HCT116 (cell line): ENCODE measurements at regions not wholly inside any gene's neighbourhood (a gene's known extent, or its start where the extent isn't known, plus 50 kb on each side); places are given as distances from the start of the nearest gene placed in this dataset.

Experiments
- ATF3 ChIP-seq: IDR thresholded peaks from 2 replicates; pipeline ENCODE4 v1.6.1; 2012
- CBX3 ChIP-seq: IDR thresholded peaks from 2 replicates; pipeline ENCODE4 v1.6.1; 2012; ENCODE audit warnings: low read depth
- CEBPB ChIP-seq: IDR thresholded peaks from 2 replicates; pipeline ENCODE4 v1.6.1; 2012; ENCODE audit warnings: low read depth
- EGR1 ChIP-seq: IDR thresholded peaks from 2 replicates; pipeline ENCODE4 v1.6.1; 2012; ENCODE audit warnings: low read depth
- EZH2phosphoT487 ChIP-seq: fragments of 200-600 bp; IDR thresholded peaks from 2 replicates; pipeline ENCODE4 v1.6.1; 2018; ENCODE audit warnings: antibody characterized with exemption, borderline replicate concordance
- POLR2AphosphoS5 ChIP-seq: IDR thresholded peaks from 2 replicates; pipeline ENCODE4 v1.6.1; 2011; ENCODE audit warnings: mild to moderate bottlenecking, low read depth, low read length, moderate library complexity
- RAD21 ChIP-seq: IDR thresholded peaks from 2 replicates; pipeline ENCODE4 v1.6.1; 2012; ENCODE audit warnings: low read depth, mild to moderate bottlenecking
- REST ChIP-seq: IDR thresholded peaks from 2 replicates; pipeline ENCODE4 v1.6.1; 2012; ENCODE audit warnings: low read depth
- SIN3A ChIP-seq: IDR thresholded peaks from 2 replicates; pipeline ENCODE4 v1.6.1; 2012; ENCODE audit warnings: low read depth
- YY1 ChIP-seq: IDR thresholded peaks from 2 replicates; pipeline ENCODE4 v1.6.1; 2011; ENCODE audit warnings: low read length, low read depth, moderate library complexity, mild to moderate bottlenecking; ENCODE audit not compliant: insufficient replicate concordance; ENCODE audit errors: extremely low read depth
- ZNF274 ChIP-seq: fragments of 200-500 bp; sonication (Bioruptor generic); IDR thresholded peaks from 2 replicates; pipeline ENCODE4 v1.6.1; 2014; ENCODE audit warnings: mild to moderate bottlenecking, low read depth, low read length, inconsistent platforms
- TF ChIP-seq, protein P1 (sequence below), 3 experiments: fragments of 200-600 bp in 1 of 3; sonication (generic) in 1 of 3; IDR thresholded peaks in 2 of 3; conservative IDR thresholded peaks in 1 of 3; 2 replicates each; pipeline ENCODE4 v1.5.1; 2012 to 2017; ENCODE audit warnings: low read depth in 2 of 3, low read length in 2 of 3, antibody characterized with exemption in 1 of 3, borderline replicate concordance in 1 of 3, control low read depth in 1 of 3, mild to moderate bottlenecking in 1 of 3, mixed read lengths in 1 of 3, mixed run types in 1 of 3, moderate library complexity in 1 of 3; ENCODE audit not compliant: insufficient read depth in 1 of 3
- TF ChIP-seq, protein P2 (sequence below): IDR thresholded peaks from 2 replicates; pipeline ENCODE4 v1.6.1; 2012

- TF ChIP-seq, protein P1, sequence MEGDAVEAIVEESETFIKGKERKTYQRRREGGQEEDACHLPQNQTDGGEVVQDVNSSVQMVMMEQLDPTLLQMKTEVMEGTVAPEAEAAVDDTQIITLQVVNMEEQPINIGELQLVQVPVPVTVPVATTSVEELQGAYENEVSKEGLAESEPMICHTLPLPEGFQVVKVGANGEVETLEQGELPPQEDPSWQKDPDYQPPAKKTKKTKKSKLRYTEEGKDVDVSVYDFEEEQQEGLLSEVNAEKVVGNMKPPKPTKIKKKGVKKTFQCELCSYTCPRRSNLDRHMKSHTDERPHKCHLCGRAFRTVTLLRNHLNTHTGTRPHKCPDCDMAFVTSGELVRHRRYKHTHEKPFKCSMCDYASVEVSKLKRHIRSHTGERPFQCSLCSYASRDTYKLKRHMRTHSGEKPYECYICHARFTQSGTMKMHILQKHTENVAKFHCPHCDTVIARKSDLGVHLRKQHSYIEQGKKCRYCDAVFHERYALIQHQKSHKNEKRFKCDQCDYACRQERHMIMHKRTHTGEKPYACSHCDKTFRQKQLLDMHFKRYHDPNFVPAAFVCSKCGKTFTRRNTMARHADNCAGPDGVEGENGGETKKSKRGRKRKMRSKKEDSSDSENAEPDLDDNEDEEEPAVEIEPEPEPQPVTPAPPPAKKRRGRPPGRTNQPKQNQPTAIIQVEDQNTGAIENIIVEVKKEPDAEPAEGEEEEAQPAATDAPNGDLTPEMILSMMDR (IDR thresholded peaks at IDR 0.05 in 2 of 3, conservative IDR thresholded peaks at IDR 0.05 in 1 of 3; ENCODE audit: borderline replicate concordance in 1 of 3, insufficient read depth in 1 of 3, low read depth in 2 of 3, low read length in 2 of 3): no peak
- TF ChIP-seq, protein P2, sequence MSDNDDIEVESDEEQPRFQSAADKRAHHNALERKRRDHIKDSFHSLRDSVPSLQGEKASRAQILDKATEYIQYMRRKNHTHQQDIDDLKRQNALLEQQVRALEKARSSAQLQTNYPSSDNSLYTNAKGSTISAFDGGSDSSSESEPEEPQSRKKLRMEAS: no peak
- no peak for TF ChIP-seq CBX3
- no peak for TF ChIP-seq CEBPB
- no peak for TF ChIP-seq YY1
- TF ChIP-seq POLR2AphosphoS5: no peak
- no peak for TF ChIP-seq REST
- no peak for TF ChIP-seq EZH2phosphoT487
- no peak for TF ChIP-seq ZNF274
- TF ChIP-seq SIN3A: no peak
- no peak for TF ChIP-seq RAD21
- no peak for TF ChIP-seq EGR1
- TF ChIP-seq ATF3: no peak
Measured at GRCh38 chr6:103855750-103856149, 1004.0 kb downstream of the HACE1 start.
